Neural progenitor cell (in vitro differentiated cells): ENCODE measurements at regions not wholly inside any gene's neighbourhood (a gene's known extent, or its start where the extent isn't known, plus 50 kb on each side); places are given as distances from the start of the nearest gene placed in this dataset.
A peak's percentile ranks its signal among the peaks of the same experiment; 100 is the strongest.

ENCODE experiments used
- DNase-seq: peaks from one replicate; pipeline ENCODE4 v3.0.0-alpha.2; 2016; ENCODE audit warnings: low spot score
- H2AFZ ChIP-seq: fragments of 200-600 bp; sonication (generic); replicated peaks from 2 replicates; pipeline ENCODE4 v1.6.1; 2016; ENCODE audit warnings: antibody characterized with exemption
- H3F3A ChIP-seq: fragments of 200-600 bp; sonication (generic); 2 replicates; pipeline ENCODE4 v1.6.1; 2016; ENCODE audit warnings: antibody characterized with exemption, low read depth
- H3K27ac ChIP-seq: fragments of 200-600 bp; sonication (generic); 2 replicates; pipeline ENCODE4 v1.5.1; 2016; ENCODE audit warnings: mild to moderate bottlenecking
- H3K27me3 ChIP-seq: fragments of 200-600 bp; sonication (generic); 2 replicates; pipeline ENCODE4 v1.6.1; 2016; ENCODE audit warnings: mild to moderate bottlenecking, moderate library complexity
- H3K36me3 ChIP-seq: fragments of 200-600 bp; sonication (generic); 2 replicates; pipeline ENCODE4 v1.5.1; 2016
- H3K4me1 ChIP-seq: fragments of 200-600 bp; sonication (generic); 2 replicates; pipeline ENCODE4 v1.6.1; 2016; ENCODE audit warnings: mixed run types
- H3K4me2 ChIP-seq: fragments of 200-600 bp; sonication (generic); 2 replicates; pipeline ENCODE4 v1.6.1; 2016
- H3K4me3 ChIP-seq: fragments of 200-600 bp; sonication (generic); 2 replicates; pipeline ENCODE4 v1.5.1; 2016
- H3K79me2 ChIP-seq: fragments of 200-600 bp; sonication (generic); 2 replicates; pipeline ENCODE4 v1.6.1; 2016; ENCODE audit warnings: low read depth
- H3K9ac ChIP-seq: fragments of 200-600 bp; sonication (generic); 2 replicates; pipeline ENCODE4 v1.6.1; 2016
- H3K9me3 ChIP-seq: fragments of 200-600 bp; sonication (generic); 2 replicates; pipeline ENCODE4 v1.5.1; 2016; ENCODE audit warnings: low read depth
- H4K20me1 ChIP-seq: fragments of 200-600 bp; sonication (generic); 2 replicates; pipeline ENCODE4 v1.6.1; 2016; ENCODE audit warnings: low read depth
- H3K27ac Mint-ChIP-seq: 3 replicates; pipeline ENCODE4 v1.8.0; 2021; ENCODE audit warnings: mixed read lengths
- H3K27me3 Mint-ChIP-seq: 2 replicates; pipeline ENCODE4 v1.8.0; 2022; ENCODE audit warnings: low read depth, mild to moderate bottlenecking, inconsistent platforms, moderate library complexity, mixed read lengths; ENCODE audit not compliant: insufficient read depth
- H3K36me3 Mint-ChIP-seq: 3 replicates; pipeline ENCODE4 v1.8.0; 2021; ENCODE audit warnings: mixed read lengths
- H3K4me1 Mint-ChIP-seq: 3 replicates; pipeline ENCODE4 v1.8.0; 2021; ENCODE audit warnings: mixed read lengths
- H3K4me3 Mint-ChIP-seq: 3 replicates; pipeline ENCODE4 v1.8.0; 2021; ENCODE audit warnings: mild to moderate bottlenecking, moderate library complexity, mixed read lengths
- H3K9me3 Mint-ChIP-seq: 3 replicates; pipeline ENCODE4 v1.8.0; 2020; ENCODE audit warnings: mixed read lengths
- CTCF ChIP-seq: fragments of 200-600 bp; sonication (generic); IDR thresholded peaks from 2 replicates; pipeline ENCODE4 v1.5.1; 2017; ENCODE audit warnings: antibody characterized with exemption, mild to moderate bottlenecking
- EZH2 ChIP-seq: fragments of 200-600 bp; sonication (generic); IDR thresholded peaks from 2 replicates; pipeline ENCODE4 v1.6.1; 2017; ENCODE audit warnings: antibody characterized with exemption, mild to moderate bottlenecking, moderate library complexity
- EZH2phosphoT487 ChIP-seq: fragments of 200-600 bp; sonication (generic); IDR thresholded peaks from 2 replicates; pipeline ENCODE4 v1.6.1; 2017; ENCODE audit warnings: antibody characterized with exemption

- H3K27ac ChIP-seq, result no peak overlapping the region
- H3K4me3 Mint-ChIP-seq, result no peak overlapping the region
Observed at GRCh38 chr16:27671410-27671809, 121.5 kb downstream of the KATNIP start.

GRCh38 chr16:27676839-27677238 is 126.9 kb downstream of the KATNIP start:
- peaks cover 2% of the 10 kb centered on the region for H3K27me3 Mint-ChIP-seq

More at GRCh38 chr16:27671410-27671809, 121.5 kb downstream of the KATNIP start:
- no peaks in the 10 kb centered on the region for H3K9me3 Mint-ChIP-seq
- H3K4me3 ChIP-seq, result no peak overlapping the region
- no peaks in the 10 kb centered on the region for H3K79me2 ChIP-seq
- H3K4me1 ChIP-seq, result no peaks in the 10 kb centered on the region
- no peak for TF ChIP-seq EZH2
- TF ChIP-seq EZH2phosphoT487, result no peak
- peak; percentile 26 for TF ChIP-seq CTCF
- no peaks in the 10 kb centered on the region for H3F3A ChIP-seq
- H3K36me3 ChIP-seq, result no peaks in the 10 kb centered on the region
- no peaks in the 10 kb centered on the region for H3K9me3 ChIP-seq
- H4K20me1 ChIP-seq, result no peaks in the 10 kb centered on the region
- H3K4me1 Mint-ChIP-seq, result peaks cover 10% of the 10 kb centered on the region
- no peak overlapping the region for H3K9ac ChIP-seq
- H3K36me3 Mint-ChIP-seq, result peaks cover 15% of the 10 kb centered on the region
- H3K27me3 Mint-ChIP-seq, result peaks cover 2% of the 10 kb centered on the region
- H3K27ac Mint-ChIP-seq, result no peak overlapping the region
- no peaks in the 10 kb centered on the region for H3K27me3 ChIP-seq
- no peak for DNase-seq
- H2AFZ ChIP-seq, result no peak overlapping the region
- H3K4me2 ChIP-seq, result no peak overlapping the region

GRCh38 chr16:27677263-27677662 is 127.3 kb downstream of the KATNIP start:
- H3F3A ChIP-seq, result no peaks in the 10 kb centered on the region
- H3K27ac Mint-ChIP-seq, result no peak overlapping the region
- no peaks in the 10 kb centered on the region for H3K4me1 ChIP-seq
- H3K36me3 ChIP-seq, result no peaks in the 10 kb centered on the region
- H4K20me1 ChIP-seq, result no peaks in the 10 kb centered on the region
- H3K36me3 Mint-ChIP-seq, result peaks cover 30% of the 10 kb centered on the region
- H3K27me3 Mint-ChIP-seq, result peaks cover 2% of the 10 kb centered on the region
- no peaks in the 10 kb centered on the region for H3K9me3 ChIP-seq
- H3K4me1 Mint-ChIP-seq, result peaks cover 19% of the 10 kb centered on the region
- no peak overlapping the region for H3K4me2 ChIP-seq
- H3K9ac ChIP-seq, result no peak overlapping the region
- no peak overlapping the region for H3K4me3 ChIP-seq
- no peak overlapping the region for H3K4me3 Mint-ChIP-seq
- no peaks in the 10 kb centered on the region for H3K27me3 ChIP-seq
- no peak overlapping the region for H3K27ac ChIP-seq
- no peaks in the 10 kb centered on the region for H3K9me3 Mint-ChIP-seq
- no peak for DNase-seq
- no peaks in the 10 kb centered on the region for H3K79me2 ChIP-seq
- H2AFZ ChIP-seq, result no peak overlapping the region
- TF ChIP-seq CTCF (no peak), EZH2 (no peak), EZH2phosphoT487 (no peak)

More at GRCh38 chr16:27676839-27677238, 126.9 kb downstream of the KATNIP start:
- DNase-seq, result no peak
- no peak overlapping the region for H3K27ac ChIP-seq
- no peaks in the 10 kb centered on the region for H3K36me3 ChIP-seq
- H3F3A ChIP-seq, result no peaks in the 10 kb centered on the region
- H3K27me3 ChIP-seq, result no peaks in the 10 kb centered on the region
- H3K4me1 Mint-ChIP-seq, result peaks cover 19% of the 10 kb centered on the region
- peaks cover 27% of the 10 kb centered on the region for H3K36me3 Mint-ChIP-seq
- no peaks in the 10 kb centered on the region for H3K79me2 ChIP-seq
- H3K4me3 Mint-ChIP-seq, result no peak overlapping the region
- H3K9me3 Mint-ChIP-seq, result no peaks in the 10 kb centered on the region
- H3K27ac Mint-ChIP-seq, result no peak overlapping the region
- no peak overlapping the region for H3K9ac ChIP-seq
- H3K4me2 ChIP-seq, result no peak overlapping the region
- TF ChIP-seq CTCF (no peak), EZH2 (no peak), EZH2phosphoT487 (no peak)
- H3K4me1 ChIP-seq, result no peaks in the 10 kb centered on the region
- H3K9me3 ChIP-seq, result no peaks in the 10 kb centered on the region
- H4K20me1 ChIP-seq, result no peaks in the 10 kb centered on the region
- no peak overlapping the region for H3K4me3 ChIP-seq
- H2AFZ ChIP-seq, result no peak overlapping the region
